ENCODE measurements at regions not wholly inside any gene's neighbourhood (a gene's known extent, or its start where the extent isn't known, plus 50 kb on each side); places are given as distances from the start of the nearest gene placed in this dataset.

- TF ChIP-seq ZNF256 (CRISPR knock-in tag; conservative IDR thresholded peaks at IDR 0.05): no peak
- TF ChIP-seq FOSL2 (CRISPR knock-in tag; IDR thresholded peaks at IDR 0.05): no peak
- TF ChIP-seq ZBTB38 (CRISPR knock-in tag; IDR thresholded peaks at IDR 0.05): no peak
- TF ChIP-seq ZEB1 (IDR thresholded peaks at IDR 0.05; ENCODE audit: insufficient replicate concordance, low read depth): no peak
- TF ChIP-seq ZNF430 (CRISPR knock-in tag; IDR thresholded peaks at IDR 0.05): no peak
- no peak for TF ChIP-seq ZBTB3 (CRISPR knock-in tag; IDR thresholded peaks at IDR 0.05; ENCODE audit: borderline replicate concordance, low read depth)
- no peak for TF ChIP-seq ZNF703 (CRISPR knock-in tag; IDR thresholded peaks at IDR 0.05; ENCODE audit: borderline replicate concordance)
- TF ChIP-seq TEAD2 (CRISPR knock-in tag; IDR thresholded peaks at IDR 0.05): no peak
- TF ChIP-seq GFI1 (CRISPR knock-in tag; IDR thresholded peaks at IDR 0.05; ENCODE audit: borderline replicate concordance): no peak
These were observed 2266.5 kb upstream of the WWC1 start (continued) for GRCh38 chr5:166024970-166025369.

GRCh38 chr5:166027582-166027981 is 2263.9 kb upstream of the WWC1 start:
- Histone ChIP-seq H3K27me3 (ENCODE audit: control insufficient read depth in 1 of 2, insufficient read depth in 2 of 2, low read length in 2 of 2) (no peaks in the 10 kb centered on the region), H3K4me2 (ENCODE audit: low read depth, low read length) (no peak overlapping the region), H3K4me1 (ENCODE audit: insufficient read depth, low read length) (no peaks in the 10 kb centered on the region), H3K27ac (ENCODE audit: extremely low read length, insufficient read depth, low read length) (no peak overlapping the region), H3K9me3 (ENCODE audit: low read length) (peaks cover 95% of the 10 kb centered on the region), H3K36me3 (replicated peaks in 1 of 2; ENCODE audit: control insufficient read depth in 1 of 2, insufficient read depth in 2 of 2, low read length in 2 of 2) (no peaks in the 10 kb centered on the region), H3K9ac (ENCODE audit: insufficient read depth, low read depth, low read length) (no peak overlapping the region), H3K79me2 (ENCODE audit: insufficient read depth, low read length) (no peaks in the 10 kb centered on the region), H2AFZ (ENCODE audit: low read length) (no peak overlapping the region), H3K4me3 (replicated peaks in 1 of 3; ENCODE audit: insufficient read depth in 1 of 3, low read depth in 2 of 3, low read length in 3 of 3) (no peak overlapping the region), H4K20me1 (ENCODE audit: insufficient read depth, low read length) (no peaks in the 10 kb centered on the region)
- 100% methylated on average over 1 of the region's 1 CpG for WGBS (ENCODE audit: low lambda C conversion rate)
- in situ Hi-C loops (cut with HindIII; ENCODE audit: extremely low pct_ligation_motif_present, low pct_unique_long_range_greater_than_20kb) (no loop called here), intact Hi-C loops (cut with micrococcal nuclease; ENCODE audit: unreplicated experiment) (no loop called here)
- BruUV-seq (replicated peaks): no TSS peak
- DNase-seq (ENCODE audit: low spot score) (no peak), ATAC-seq (no peak), FAIRE-seq (no peak)
- no peak for TF ChIP-seq FOXA1 (IDR thresholded peaks at IDR 0.05)
- TF ChIP-seq FOXA1 (CRISPR knock-in tag; IDR thresholded peaks at IDR 0.05): no peak
- TF ChIP-seq DNMT1 (CRISPR knock-in tag; IDR thresholded peaks at IDR 0.05): no peak
- TF ChIP-seq ZNF280B (CRISPR knock-in tag; IDR thresholded peaks at IDR 0.05; ENCODE audit: borderline replicate concordance): no peak
- no peak for TF ChIP-seq REL (CRISPR knock-in tag; conservative IDR thresholded peaks at IDR 0.05)
- TF ChIP-seq ZNF33A (CRISPR knock-in tag; IDR thresholded peaks at IDR 0.05; ENCODE audit: borderline replicate concordance): no peak
- no peak for TF ChIP-seq ZNF20 (CRISPR knock-in tag; IDR thresholded peaks at IDR 0.05)
- TF ChIP-seq ZNF749 (CRISPR knock-in tag; IDR thresholded peaks at IDR 0.05; ENCODE audit: borderline replicate concordance): no peak
- TF ChIP-seq TGIF2 (CRISPR knock-in tag; IDR thresholded peaks at IDR 0.05): no peak
- TF ChIP-seq MXI1 (IDR thresholded peaks at IDR 0.05; ENCODE audit: borderline replicate concordance, low read depth, low read length): no peak
- no peak for TF ChIP-seq HMGA1 (CRISPR knock-in tag; conservative IDR thresholded peaks at IDR 0.05)
- TF ChIP-seq SOX5 (CRISPR knock-in tag; IDR thresholded peaks at IDR 0.05; ENCODE audit: borderline replicate concordance): no peak
- no peak for TF ChIP-seq ZNF326 (CRISPR knock-in tag; IDR thresholded peaks at IDR 0.05; ENCODE audit: borderline replicate concordance)
- no peak for TF ChIP-seq ZNF556 (CRISPR knock-in tag; IDR thresholded peaks at IDR 0.05; ENCODE audit: borderline replicate concordance)
- TF ChIP-seq ZNF639 (CRISPR knock-in tag; conservative IDR thresholded peaks at IDR 0.05): no peak
- no peak for TF ChIP-seq KDM1A (CRISPR knock-in tag; IDR thresholded peaks at IDR 0.05)
- no peak for TF ChIP-seq YEATS4 (CRISPR knock-in tag; IDR thresholded peaks at IDR 0.05; ENCODE audit: borderline replicate concordance)
- CTCF ChIA-PET (ENCODE audit: low intra/inter-chr PET ratio, low total read pairs): no interaction called here
- POLR2A ChIA-PET: no interaction called here
